HL-60 (cell line): ENCODE measurements at regions not wholly inside any gene's neighbourhood (a gene's known extent, or its start where the extent isn't known, plus 50 kb on each side); places are given as distances from the start of the nearest gene placed in this dataset.

Experiments
- DNase-seq, 2 experiments: peaks; one replicate each; pipeline ENCODE4 v3.0.0-alpha.2; 2010 to 2020; ENCODE audit warnings: low read depth in 1 of 2, low spot score in 1 of 2
- H3K27ac ChIP-seq: fragments of 250-450 bp; sonication (Bioruptor Pico); replicated peaks from 2 replicates; pipeline ENCODE4 v1.5.1; 2020; ENCODE audit warnings: mild to moderate bottlenecking, moderate library complexity
- H3K27me3 ChIP-seq: fragments of 250-450 bp; sonication (Bioruptor Pico); 2 replicates; pipeline ENCODE4 v1.5.1; 2021; ENCODE audit warnings: mild to moderate bottlenecking, moderate library complexity; ENCODE audit not compliant: insufficient read depth, poor library complexity, severe bottlenecking
- H3K4me3 ChIP-seq: replicated peaks from 2 replicates; pipeline ENCODE4 v1.5.1; 2011; ENCODE audit warnings: mild to moderate bottlenecking, control low read depth, low read length; ENCODE audit not compliant: insufficient read depth
- CTCF ChIP-seq: IDR thresholded peaks from one replicate; pipeline ENCODE4 v1.5.1; 2011; ENCODE audit warnings: low read length, control low read depth, inconsistent platforms; ENCODE audit not compliant: insufficient read depth
- GABPA ChIP-seq: IDR thresholded peaks from 2 replicates; pipeline ENCODE4 v1.6.1; 2012; ENCODE audit warnings: low read depth
- POLR2AphosphoS5 ChIP-seq: IDR thresholded peaks from 2 replicates; pipeline ENCODE4 v1.6.1; 2012; ENCODE audit warnings: low read depth
- REST ChIP-seq: IDR thresholded peaks from 2 replicates; pipeline ENCODE4 v1.6.1; 2012; ENCODE audit warnings: low read depth; ENCODE audit not compliant: insufficient replicate concordance
- SPI1 ChIP-seq: IDR thresholded peaks from 2 replicates; pipeline ENCODE4 v1.6.1; 2012; ENCODE audit warnings: low read depth, mild to moderate bottlenecking, borderline replicate concordance

- DNase-seq, result no peak
- H3K27me3 ChIP-seq, result no peaks in the 10 kb centered on the region
- no peak overlapping the region for H3K4me3 ChIP-seq
- TF ChIP-seq GABPA, result no peak
- H3K27ac ChIP-seq, result no peak overlapping the region
Observed at GRCh38 chr5:67266654-67267350, 70.2 kb upstream of the CD180 start.

- no peak overlapping the region for H3K27ac ChIP-seq
- H3K27me3 ChIP-seq, result no peaks in the 10 kb centered on the region
- H3K4me3 ChIP-seq, result no peak overlapping the region
- TF ChIP-seq CTCF (no peak), SPI1 (no peak), REST (no peak), POLR2AphosphoS5 (no peak)
- DNase-seq, result no peak
Observed at GRCh38 chr5:67265951-67266350, 69.4 kb upstream of the CD180 start.

- H3K4me3 ChIP-seq, result no peak overlapping the region
- no peaks in the 10 kb centered on the region for H3K27me3 ChIP-seq
- no peak overlapping the region for H3K27ac ChIP-seq
- no peak for DNase-seq
- TF ChIP-seq SPI1 (no peak), CTCF (no peak), REST (no peak), POLR2AphosphoS5 (no peak), GABPA (no peak)
Observed at GRCh38 chr5:67263656-67264408, 67.2 kb upstream of the CD180 start.

GRCh38 chr5:67262956-67263355 is 66.4 kb upstream of the CD180 start:
- Histone ChIP-seq H3K27me3 (no peaks in the 10 kb centered on the region), H3K4me3 (no peak overlapping the region), H3K27ac (no peak overlapping the region)
- TF ChIP-seq GABPA, result no peak
- no peak for TF ChIP-seq REST
- TF ChIP-seq CTCF, result no peak
- no peak for DNase-seq
